Activated naive CD8-positive, alpha-beta T cell treated with anti-CD3 and anti-CD28 coated beads for 36 hours (primary cell): ENCODE measurements at regions not wholly inside any gene's neighbourhood (a gene's known extent, or its start where the extent isn't known, plus 50 kb on each side); places are given as distances from the start of the nearest gene placed in this dataset.
A peak's percentile ranks its signal among the peaks of the same experiment; 100 is the strongest.

Source experiments
- DNase-seq: peaks from one replicate; pipeline ENCODE4 v3.0.0; 2021
- H3K27ac Mint-ChIP-seq: one replicate; pipeline ENCODE4 v1.8.0; 2022; ENCODE audit warnings: mild to moderate bottlenecking, moderate library complexity, mixed read lengths
- H3K27me3 Mint-ChIP-seq: one replicate; pipeline ENCODE4 v1.8.0; 2022; ENCODE audit warnings: mild to moderate bottlenecking, mixed read lengths
- H3K36me3 Mint-ChIP-seq: one replicate; pipeline ENCODE4 v1.8.0; 2021; ENCODE audit warnings: mild to moderate bottlenecking, mixed read lengths
- H3K4me1 Mint-ChIP-seq: one replicate; pipeline ENCODE4 v1.8.0; 2021; ENCODE audit warnings: mixed read lengths
- H3K4me3 Mint-ChIP-seq: one replicate; pipeline ENCODE4 v1.8.0; 2022; ENCODE audit warnings: mild to moderate bottlenecking, moderate library complexity, mixed read lengths
- H3K9me3 Mint-ChIP-seq: one replicate; pipeline ENCODE4 v1.8.0; 2022; ENCODE audit warnings: mixed read lengths

DNA sequence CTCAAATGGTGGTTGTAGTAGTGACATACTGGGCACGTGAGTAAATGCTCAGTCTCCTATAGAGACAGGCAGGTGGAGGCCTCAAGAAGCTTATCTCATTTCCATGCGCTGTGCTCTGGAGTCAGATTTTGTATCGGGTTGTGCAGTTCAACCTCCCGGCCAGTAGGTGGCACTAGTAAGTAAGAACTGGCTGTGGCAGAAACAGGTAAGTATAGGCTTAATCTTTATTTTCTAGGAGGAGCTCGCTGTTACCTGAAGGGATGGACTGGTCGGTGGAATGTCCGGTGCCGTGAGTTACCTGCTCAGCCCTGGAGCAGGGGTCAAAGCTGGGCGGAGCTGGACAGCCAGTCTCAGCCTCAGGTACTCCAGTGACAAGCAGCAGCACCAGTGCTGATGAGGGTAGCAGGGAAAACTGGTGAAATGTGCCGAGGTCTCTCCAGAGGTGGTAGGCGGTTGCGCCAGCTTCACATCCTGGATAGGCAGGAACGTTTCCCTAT is 880.1 kb upstream of the SEMA6A start:
- Mint-ChIP-seq H3K27me3 (peaks cover 14% of the 10 kb centered on the region), H3K4me1 (no peaks in the 10 kb centered on the region), H3K9me3 (no peaks in the 10 kb centered on the region), H3K27ac (no peak overlapping the region), H3K4me3 (peak overlapping the region; percentile 49), H3K36me3 (no peaks in the 10 kb centered on the region)
- peak; percentile 22 for DNase-seq

DNA sequence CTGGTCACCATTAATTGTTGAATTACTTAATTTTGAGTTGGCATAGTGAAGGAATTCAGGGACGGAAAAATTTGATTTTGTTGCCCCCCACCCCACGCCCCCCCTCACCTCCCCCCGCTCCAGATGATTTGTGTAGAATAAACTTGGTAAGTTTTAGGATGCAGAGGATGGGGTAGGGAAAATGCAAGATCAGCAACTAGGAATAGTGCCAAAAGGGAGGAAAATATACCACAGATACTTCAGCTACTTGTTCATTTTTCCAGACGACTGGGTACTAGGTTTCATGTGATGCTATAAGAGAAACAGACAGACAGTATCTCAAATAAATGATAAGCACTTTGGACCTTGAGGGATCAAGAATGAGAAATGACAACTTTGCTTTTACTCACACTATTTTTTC is 862.2 kb upstream of the SEMA6A start:
- Mint-ChIP-seq H3K9me3 (no peaks in the 10 kb centered on the region), H3K4me3 (no peak overlapping the region), H3K27ac (no peak overlapping the region), H3K4me1 (no peaks in the 10 kb centered on the region), H3K27me3 (no peaks in the 10 kb centered on the region), H3K36me3 (no peaks in the 10 kb centered on the region)
- DNase-seq: no peak

DNA sequence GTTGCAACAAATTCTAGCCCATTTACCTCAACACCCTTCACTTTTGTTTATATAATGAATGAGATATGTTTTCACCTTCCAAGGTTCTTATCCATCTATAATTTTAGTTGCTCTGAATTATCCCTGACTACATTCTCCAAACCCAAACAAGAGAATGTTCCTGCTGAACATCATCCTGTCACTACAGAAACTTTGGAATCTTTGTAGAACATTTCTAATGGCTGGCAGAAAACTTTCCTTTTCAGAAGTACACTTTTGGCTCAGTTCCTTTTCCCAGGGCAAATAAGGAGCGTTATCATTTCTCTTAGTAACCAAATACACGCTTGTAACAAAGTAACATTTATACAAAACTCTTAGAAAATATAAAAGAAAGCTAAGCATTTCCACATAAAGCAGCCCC is 860.6 kb upstream of the SEMA6A start:
- DNase-seq: no peak
- Mint-ChIP-seq H3K36me3 (no peaks in the 10 kb centered on the region), H3K4me3 (no peak overlapping the region), H3K4me1 (no peaks in the 10 kb centered on the region), H3K27ac (no peak overlapping the region), H3K9me3 (no peaks in the 10 kb centered on the region), H3K27me3 (no peaks in the 10 kb centered on the region)

DNA sequence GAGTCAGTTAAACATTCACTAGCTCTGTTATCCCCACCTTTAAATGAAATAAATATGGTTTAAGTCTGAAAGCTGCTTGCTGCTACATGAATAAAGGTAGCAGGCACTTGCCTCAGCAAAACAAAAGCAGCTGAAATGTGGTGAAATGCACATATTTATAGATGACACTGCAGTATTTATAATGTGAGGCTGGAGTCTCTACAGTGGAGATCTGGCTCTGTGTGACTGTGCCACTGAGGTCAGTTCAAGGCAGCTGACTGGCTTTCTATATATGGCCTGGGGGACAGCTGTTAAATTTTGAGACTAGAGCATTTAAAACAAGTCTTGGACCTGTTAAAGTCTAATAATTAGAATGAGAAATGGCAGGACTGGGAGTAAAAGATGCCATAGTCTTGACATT is 859.6 kb upstream of the SEMA6A start:
- Mint-ChIP-seq H3K36me3 (no peaks in the 10 kb centered on the region), H3K27me3 (no peaks in the 10 kb centered on the region), H3K4me1 (no peaks in the 10 kb centered on the region), H3K4me3 (no peak overlapping the region), H3K9me3 (no peaks in the 10 kb centered on the region), H3K27ac (no peak overlapping the region)
- no peak for DNase-seq

DNA sequence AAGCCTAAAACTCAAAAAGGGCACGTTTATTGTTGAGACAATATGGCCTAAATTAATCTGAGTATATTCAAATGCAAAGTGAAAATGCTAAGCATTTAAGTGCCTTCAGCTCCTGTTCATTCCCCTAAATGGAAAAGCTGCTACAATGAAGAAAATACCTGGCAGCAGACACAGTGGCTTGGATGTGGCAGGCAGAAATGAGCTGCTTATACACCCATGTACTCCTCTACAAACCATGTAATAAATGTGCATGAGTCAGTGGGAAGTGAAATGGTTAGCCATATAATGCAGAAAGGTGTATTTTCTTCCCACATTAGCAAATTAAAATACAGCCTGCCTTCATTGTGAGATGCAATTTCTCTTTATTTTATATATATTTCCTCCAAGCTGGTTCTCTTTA is 859.2 kb upstream of the SEMA6A start:
- Mint-ChIP-seq H3K27ac (no peak overlapping the region), H3K4me3 (no peak overlapping the region), H3K36me3 (no peaks in the 10 kb centered on the region)

DNA sequence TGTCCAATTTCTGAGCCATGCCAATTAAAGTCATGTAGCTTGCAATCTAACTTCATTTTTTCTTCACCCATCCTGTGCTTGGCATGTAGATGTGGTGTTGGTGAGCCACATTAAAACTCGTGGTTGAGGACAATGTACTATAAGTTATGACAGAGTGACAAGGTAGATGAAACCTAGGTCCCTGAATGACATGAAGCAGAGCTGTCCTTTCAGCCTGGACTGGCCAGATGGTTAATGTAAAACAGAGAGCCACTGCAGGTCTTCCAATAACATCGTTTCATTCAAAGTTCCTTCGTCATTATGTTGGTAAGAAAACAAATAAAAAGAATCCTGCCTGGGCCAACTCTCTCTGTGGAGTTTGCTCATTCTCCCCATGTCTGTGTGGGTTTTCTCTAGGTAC is 856.5 kb upstream of the SEMA6A start:
- Mint-ChIP-seq H3K9me3 (no peaks in the 10 kb centered on the region), H3K27ac (no peak overlapping the region), H3K27me3 (no peaks in the 10 kb centered on the region), H3K36me3 (no peaks in the 10 kb centered on the region), H3K4me1 (no peaks in the 10 kb centered on the region), H3K4me3 (no peak overlapping the region)
- DNase-seq: no peak

More for the DNA sequence above, 859.2 kb upstream of the SEMA6A start:
- no peak for DNase-seq
- no peaks in the 10 kb centered on the region for H3K27me3 Mint-ChIP-seq
- no peaks in the 10 kb centered on the region for H3K4me1 Mint-ChIP-seq
- no peaks in the 10 kb centered on the region for H3K9me3 Mint-ChIP-seq

DNA sequence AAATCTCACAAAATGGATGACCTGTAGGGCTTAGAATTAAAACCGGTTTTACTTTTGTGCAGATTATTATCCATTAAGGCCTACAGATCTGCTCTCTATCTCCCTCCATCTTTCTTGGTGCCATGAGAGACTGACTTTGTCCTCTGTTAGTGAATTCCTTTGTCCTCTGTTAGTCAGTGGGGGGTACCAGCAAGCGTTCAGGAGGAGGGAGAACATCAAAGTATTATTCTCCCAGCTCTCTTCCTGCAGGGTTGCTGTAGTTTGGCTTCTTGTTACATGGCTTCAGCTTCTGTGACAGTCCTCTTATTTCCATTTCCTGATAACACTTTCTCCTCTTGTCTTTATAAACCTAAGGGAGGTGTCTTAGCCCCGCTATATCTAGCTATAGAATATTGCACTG is 850.5 kb upstream of the SEMA6A start:
- no peak overlapping the region for H3K4me3 Mint-ChIP-seq
- DNase-seq: no peak
- no peaks in the 10 kb centered on the region for H3K4me1 Mint-ChIP-seq
- no peaks in the 10 kb centered on the region for H3K36me3 Mint-ChIP-seq
- H3K27me3 Mint-ChIP-seq: no peaks in the 10 kb centered on the region
- no peak overlapping the region for H3K27ac Mint-ChIP-seq
- peaks cover 6% of the 10 kb centered on the region for H3K9me3 Mint-ChIP-seq

DNA sequence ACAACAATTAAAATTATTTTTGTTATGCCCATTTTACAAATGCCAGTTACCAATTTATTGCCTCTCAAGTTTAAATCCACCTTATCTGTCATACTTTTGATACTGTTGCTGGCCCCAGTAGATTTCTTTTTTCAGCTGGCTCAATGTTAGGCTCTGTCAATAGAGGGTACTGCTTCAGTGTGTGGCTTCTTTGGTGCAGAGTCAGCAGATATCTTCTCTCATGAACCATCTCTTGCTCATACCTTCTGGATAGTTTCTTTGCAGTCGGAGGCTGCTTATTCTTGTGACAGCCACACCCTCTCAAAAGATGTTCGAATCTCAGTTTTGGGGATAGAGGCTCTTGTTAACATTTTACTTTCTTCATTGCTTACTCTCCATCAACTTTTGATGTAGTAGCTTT is 849.9 kb upstream of the SEMA6A start:
- H3K27me3 Mint-ChIP-seq: no peaks in the 10 kb centered on the region

DNA sequence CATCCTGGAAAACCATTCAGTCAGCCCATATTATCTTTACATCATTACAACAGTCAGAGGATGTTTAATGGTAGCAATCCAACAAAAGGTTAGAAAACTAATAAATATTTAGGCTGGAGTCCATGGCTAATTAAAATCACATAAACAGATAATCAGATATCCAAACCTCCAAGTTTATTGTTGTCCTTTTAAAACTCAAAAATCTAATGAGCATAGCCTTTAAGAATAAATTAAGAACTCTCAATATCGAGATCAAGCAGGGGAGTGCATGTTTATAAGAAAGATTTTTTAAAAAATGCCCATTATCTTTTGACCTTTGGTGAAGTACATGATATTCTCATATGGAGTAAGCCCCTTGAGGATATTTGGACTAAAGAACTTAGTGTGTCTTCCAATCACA is 842.9 kb upstream of the SEMA6A start:
- H3K36me3 Mint-ChIP-seq: no peaks in the 10 kb centered on the region
- no peak overlapping the region for H3K4me3 Mint-ChIP-seq
- no peak overlapping the region for H3K27ac Mint-ChIP-seq
- H3K4me1 Mint-ChIP-seq: no peaks in the 10 kb centered on the region
- DNase-seq: no peak
- no peaks in the 10 kb centered on the region for H3K27me3 Mint-ChIP-seq
- peaks cover 6% of the 10 kb centered on the region for H3K9me3 Mint-ChIP-seq

More for the DNA sequence above, 849.9 kb upstream of the SEMA6A start:
- no peak for DNase-seq
- Mint-ChIP-seq H3K4me1 (no peaks in the 10 kb centered on the region), H3K4me3 (no peak overlapping the region), H3K36me3 (no peaks in the 10 kb centered on the region), H3K27ac (no peak overlapping the region), H3K9me3 (peaks cover 6% of the 10 kb centered on the region)

DNA sequence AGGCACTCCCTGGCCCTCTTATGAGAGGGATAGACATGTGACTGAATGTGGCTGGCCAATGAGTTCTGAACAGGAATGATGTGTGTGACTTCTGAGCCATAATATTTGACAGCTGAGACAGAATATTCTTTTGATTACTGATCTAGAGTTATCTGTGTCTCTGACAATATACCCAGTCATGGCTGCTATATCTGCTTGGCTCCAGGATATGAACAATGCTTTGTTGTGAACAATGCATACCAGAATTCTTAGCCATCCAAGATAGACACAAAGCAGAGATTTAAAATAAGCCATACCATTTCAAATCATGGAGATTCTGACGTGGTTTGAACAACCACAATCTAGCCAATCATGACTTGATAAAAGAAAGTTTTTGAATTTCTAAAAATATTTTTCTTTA is 840.3 kb upstream of the SEMA6A start:
- no peak for DNase-seq
- Mint-ChIP-seq H3K27ac (no peak overlapping the region), H3K36me3 (no peaks in the 10 kb centered on the region), H3K9me3 (no peaks in the 10 kb centered on the region), H3K4me1 (no peaks in the 10 kb centered on the region), H3K27me3 (no peaks in the 10 kb centered on the region), H3K4me3 (no peak overlapping the region)

DNA sequence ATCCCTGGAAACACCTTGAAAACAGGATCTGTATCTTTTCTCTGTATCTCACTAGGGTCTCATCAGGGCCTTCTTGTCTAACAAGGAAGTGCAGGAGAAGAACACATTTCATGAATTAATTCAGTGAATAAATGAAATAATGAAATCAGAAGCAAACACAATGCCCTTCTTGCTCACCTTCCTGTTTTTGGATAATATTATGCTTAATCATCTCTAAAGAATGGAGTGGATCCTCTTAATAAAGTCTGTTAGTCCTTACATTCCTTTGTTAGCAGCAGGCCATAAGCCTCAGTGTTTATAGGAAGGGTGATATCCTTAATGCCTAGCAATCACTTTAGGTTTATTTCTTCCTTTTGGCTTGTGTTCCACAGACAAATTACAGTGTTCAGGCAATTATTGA is 837.1 kb upstream of the SEMA6A start:
- Mint-ChIP-seq H3K27me3 (no peaks in the 10 kb centered on the region), H3K4me3 (no peak overlapping the region), H3K36me3 (no peaks in the 10 kb centered on the region), H3K4me1 (no peaks in the 10 kb centered on the region), H3K9me3 (peaks cover 3% of the 10 kb centered on the region), H3K27ac (no peak overlapping the region)
- DNase-seq: no peak

DNA sequence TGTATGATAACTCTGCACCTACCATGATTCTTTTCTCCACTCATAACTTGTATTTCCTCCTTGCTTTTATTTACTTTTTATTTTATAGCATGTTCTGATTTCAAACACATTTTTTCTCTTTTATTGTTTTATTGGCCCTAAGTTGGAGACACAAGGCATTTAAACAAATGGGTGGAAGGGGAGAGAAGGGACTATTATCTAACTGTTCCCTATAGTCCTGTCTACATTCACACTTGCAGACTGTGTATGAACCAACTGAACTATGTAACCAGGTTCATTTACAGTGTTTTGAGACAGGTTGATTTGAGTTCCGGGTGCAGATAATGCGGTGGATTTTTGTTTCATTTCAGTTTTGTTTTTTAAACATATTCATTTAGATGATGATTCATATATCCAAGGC is 830.6 kb upstream of the SEMA6A start:
- H3K36me3 Mint-ChIP-seq: no peaks in the 10 kb centered on the region
- no peaks in the 10 kb centered on the region for H3K4me1 Mint-ChIP-seq
- H3K9me3 Mint-ChIP-seq: peaks cover 3% of the 10 kb centered on the region
- no peak for DNase-seq
- H3K27ac Mint-ChIP-seq: no peak overlapping the region
- H3K27me3 Mint-ChIP-seq: no peaks in the 10 kb centered on the region
- no peak overlapping the region for H3K4me3 Mint-ChIP-seq

DNA sequence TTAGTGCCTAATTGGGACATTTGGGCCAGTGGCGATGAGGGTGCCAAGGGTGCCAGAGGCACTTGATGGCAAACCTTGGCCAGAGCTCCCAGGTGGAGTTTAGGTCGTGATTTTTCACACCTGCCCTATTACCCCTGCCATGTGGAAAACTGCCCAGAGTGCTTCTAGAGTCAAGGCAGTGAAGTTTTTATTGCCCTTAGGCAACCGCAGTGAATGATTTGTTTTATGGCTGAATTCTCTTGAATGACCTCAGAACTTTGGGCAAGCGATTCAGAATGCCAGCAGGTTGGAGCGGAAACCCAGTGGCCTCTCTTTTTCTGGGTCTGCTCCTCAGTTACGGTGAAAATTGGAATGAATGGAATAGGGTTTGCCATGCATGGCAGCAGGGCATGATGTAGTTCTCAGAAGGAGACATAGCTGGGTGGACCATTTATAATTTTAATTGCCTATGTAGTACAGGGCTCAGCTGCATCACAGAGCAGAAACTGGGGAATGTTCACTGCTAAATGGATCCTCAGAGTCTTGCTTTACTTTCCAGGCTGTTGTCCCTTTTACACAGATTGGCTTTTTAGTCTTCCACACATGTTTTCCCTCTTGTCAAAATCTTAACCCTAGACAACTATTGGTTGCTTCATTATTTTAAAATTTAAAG is 820.0 kb upstream of the SEMA6A start:
- Mint-ChIP-seq H3K4me3 (no peak overlapping the region), H3K4me1 (no peaks in the 10 kb centered on the region), H3K36me3 (no peaks in the 10 kb centered on the region), H3K9me3 (no peaks in the 10 kb centered on the region), H3K27ac (no peak overlapping the region), H3K27me3 (no peaks in the 10 kb centered on the region)
- no peak for DNase-seq

DNA sequence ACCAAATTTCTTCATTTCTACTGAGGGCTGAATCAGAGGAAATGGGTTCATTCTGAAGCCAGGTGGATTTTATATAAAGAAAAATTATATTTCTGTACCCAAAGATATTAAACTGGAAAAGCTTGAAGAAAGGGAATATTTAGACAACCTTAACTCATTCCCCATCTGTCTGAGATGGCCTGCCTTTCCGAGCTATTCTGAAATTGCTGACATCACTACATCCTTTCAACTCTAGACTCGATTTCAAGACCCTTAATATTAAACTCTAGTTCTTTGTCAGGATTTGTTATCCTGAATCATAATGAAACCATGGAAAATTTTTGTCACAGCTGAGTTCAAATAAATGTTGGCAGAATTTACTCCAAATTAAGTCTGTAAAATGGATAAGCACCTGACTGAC is 818.5 kb upstream of the SEMA6A start:
- H3K4me3 Mint-ChIP-seq: no peak overlapping the region
- no peak for DNase-seq
- H3K9me3 Mint-ChIP-seq: no peaks in the 10 kb centered on the region
- no peak overlapping the region for H3K27ac Mint-ChIP-seq
- no peaks in the 10 kb centered on the region for H3K4me1 Mint-ChIP-seq
- no peaks in the 10 kb centered on the region for H3K27me3 Mint-ChIP-seq
- no peaks in the 10 kb centered on the region for H3K36me3 Mint-ChIP-seq

DNA sequence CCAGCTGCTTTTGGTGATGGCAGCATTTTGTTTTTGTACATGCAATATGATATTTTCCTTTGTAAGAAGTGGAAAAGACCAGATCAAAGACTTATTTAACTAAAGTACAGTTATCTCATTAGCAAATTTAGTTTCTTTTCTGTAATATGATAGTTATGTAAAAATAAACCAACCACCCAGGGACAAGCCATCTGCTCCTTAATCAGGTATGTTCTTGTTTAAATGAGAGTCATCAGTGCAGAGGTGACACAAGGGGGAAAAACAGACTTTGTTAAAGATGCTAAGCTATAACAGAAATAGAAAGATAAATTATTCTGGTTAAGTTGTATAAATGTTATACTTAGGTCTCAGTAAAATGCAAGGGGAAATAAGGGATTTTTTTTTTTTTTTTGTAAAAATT is 805.7 kb upstream of the SEMA6A start:
- H3K9me3 Mint-ChIP-seq: peaks cover 3% of the 10 kb centered on the region
- H3K36me3 Mint-ChIP-seq: no peaks in the 10 kb centered on the region
- H3K27me3 Mint-ChIP-seq: no peaks in the 10 kb centered on the region
- no peaks in the 10 kb centered on the region for H3K4me1 Mint-ChIP-seq
- H3K4me3 Mint-ChIP-seq: no peak overlapping the region
- H3K27ac Mint-ChIP-seq: no peak overlapping the region
- DNase-seq: no peak

DNA sequence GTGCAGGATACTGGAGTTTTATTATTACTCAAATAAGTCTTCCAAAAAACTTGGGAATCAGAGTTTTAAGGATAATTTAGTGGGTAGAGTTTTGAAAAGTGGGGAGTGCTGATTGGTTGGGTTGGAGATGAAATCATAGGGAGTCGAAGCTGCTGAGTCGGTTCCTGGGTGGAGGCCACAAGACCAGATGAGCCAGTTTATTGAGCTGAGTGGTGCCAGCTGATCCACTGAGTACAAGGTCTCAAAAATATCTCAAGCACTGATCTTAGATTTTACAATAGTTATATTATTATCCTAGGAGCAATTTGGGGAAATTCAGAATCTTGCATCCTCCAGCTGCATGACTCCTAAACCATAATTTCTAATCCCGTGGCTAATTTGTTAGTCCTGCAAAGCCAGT is 804.9 kb upstream of the SEMA6A start:
- Mint-ChIP-seq H3K4me1 (no peaks in the 10 kb centered on the region), H3K36me3 (no peaks in the 10 kb centered on the region), H3K27me3 (no peaks in the 10 kb centered on the region), H3K9me3 (peaks cover 3% of the 10 kb centered on the region), H3K27ac (no peak overlapping the region), H3K4me3 (no peak overlapping the region)
- no peak for DNase-seq
